AG10803 (cell line): ENCODE measurements at regions not wholly inside any gene's neighbourhood (a gene's known extent, or its start where the extent isn't known, plus 50 kb on each side); places are given as distances from the start of the nearest gene placed in this dataset.

Source experiments
- DNase-seq: peaks from one replicate; pipeline ENCODE4 v3.0.0; 2010; ENCODE audit warnings: low read depth
- H3K4me3 ChIP-seq: 2 replicates; pipeline ENCODE4 v1.5.1; 2011; ENCODE audit warnings: mild to moderate bottlenecking, low read length, control low read depth
- TF ChIP-seq, protein P1 (sequence below): conservative IDR thresholded peaks from 2 replicates; pipeline ENCODE4 v1.5.1; 2011; ENCODE audit warnings: mild to moderate bottlenecking, low read length, control low read depth, inconsistent platforms

DNA sequence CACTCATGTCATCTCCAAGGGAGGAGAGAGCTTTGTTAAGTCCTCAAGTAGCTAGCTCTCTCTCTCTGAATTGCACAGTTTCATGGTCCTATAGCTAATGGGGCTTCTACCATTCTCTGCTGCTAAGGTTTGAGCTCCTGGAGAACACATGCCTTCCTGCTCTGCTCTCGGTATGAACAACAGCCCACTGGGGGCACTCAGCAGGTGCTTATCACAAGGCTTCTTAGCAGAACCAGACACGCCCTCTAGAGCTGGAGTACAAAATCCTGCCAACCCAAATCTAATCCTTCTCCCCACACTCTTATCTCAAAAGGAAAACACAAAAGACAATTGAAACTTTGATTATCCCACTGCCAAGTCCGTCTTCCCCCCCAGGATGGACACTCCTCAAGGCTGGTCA lies 176.5 kb downstream of the HS3ST1 start:
- no peak overlapping the region for H3K4me3 ChIP-seq
- TF ChIP-seq, protein P1, sequence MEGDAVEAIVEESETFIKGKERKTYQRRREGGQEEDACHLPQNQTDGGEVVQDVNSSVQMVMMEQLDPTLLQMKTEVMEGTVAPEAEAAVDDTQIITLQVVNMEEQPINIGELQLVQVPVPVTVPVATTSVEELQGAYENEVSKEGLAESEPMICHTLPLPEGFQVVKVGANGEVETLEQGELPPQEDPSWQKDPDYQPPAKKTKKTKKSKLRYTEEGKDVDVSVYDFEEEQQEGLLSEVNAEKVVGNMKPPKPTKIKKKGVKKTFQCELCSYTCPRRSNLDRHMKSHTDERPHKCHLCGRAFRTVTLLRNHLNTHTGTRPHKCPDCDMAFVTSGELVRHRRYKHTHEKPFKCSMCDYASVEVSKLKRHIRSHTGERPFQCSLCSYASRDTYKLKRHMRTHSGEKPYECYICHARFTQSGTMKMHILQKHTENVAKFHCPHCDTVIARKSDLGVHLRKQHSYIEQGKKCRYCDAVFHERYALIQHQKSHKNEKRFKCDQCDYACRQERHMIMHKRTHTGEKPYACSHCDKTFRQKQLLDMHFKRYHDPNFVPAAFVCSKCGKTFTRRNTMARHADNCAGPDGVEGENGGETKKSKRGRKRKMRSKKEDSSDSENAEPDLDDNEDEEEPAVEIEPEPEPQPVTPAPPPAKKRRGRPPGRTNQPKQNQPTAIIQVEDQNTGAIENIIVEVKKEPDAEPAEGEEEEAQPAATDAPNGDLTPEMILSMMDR, result no peak
- DNase-seq, result no peak

DNA sequence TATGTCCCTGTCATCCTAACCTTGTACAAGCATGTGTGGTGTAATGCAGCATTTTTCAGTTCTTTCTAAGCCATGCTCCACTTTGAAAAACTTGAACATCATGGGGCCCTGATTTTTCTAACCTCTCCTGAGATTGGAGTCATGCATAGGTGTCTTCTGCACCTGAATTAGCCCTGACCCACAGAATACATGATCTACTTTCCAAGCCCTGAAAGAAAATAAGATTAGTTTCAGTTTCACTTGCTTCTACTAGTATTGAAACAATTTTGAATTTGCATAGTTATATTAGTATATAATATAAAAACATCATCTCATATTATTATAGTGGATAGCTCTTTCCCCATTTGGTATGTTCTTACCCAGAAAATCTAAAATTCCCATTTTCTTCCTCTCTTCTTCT lies 178.2 kb downstream of the HS3ST1 start:
- no peak overlapping the region for H3K4me3 ChIP-seq
- DNase-seq, result no peak
- TF ChIP-seq, protein P1, result no peak

DNA sequence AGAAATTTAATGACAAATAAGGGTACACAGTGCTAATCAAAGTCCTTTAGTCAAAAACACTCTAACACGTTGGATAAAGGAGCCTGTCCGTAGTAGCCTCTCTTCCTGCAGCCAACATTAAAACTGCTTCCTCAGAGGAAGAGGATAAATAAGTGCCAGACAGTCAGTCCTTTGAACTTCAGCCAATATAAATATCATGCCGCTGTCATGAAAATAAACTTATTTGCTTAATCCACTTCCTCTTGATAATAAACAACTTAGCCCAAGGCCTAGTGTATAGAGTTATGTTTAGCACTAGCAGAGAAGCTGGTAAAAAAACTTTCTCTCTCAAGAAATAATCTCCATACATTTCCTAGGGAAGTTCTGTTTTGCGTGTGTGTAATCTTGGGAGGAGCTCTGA lies 196.7 kb downstream of the HS3ST1 start:
- TF ChIP-seq, protein P1, result no peak
- no peak overlapping the region for H3K4me3 ChIP-seq
- no peak for DNase-seq

DNA sequence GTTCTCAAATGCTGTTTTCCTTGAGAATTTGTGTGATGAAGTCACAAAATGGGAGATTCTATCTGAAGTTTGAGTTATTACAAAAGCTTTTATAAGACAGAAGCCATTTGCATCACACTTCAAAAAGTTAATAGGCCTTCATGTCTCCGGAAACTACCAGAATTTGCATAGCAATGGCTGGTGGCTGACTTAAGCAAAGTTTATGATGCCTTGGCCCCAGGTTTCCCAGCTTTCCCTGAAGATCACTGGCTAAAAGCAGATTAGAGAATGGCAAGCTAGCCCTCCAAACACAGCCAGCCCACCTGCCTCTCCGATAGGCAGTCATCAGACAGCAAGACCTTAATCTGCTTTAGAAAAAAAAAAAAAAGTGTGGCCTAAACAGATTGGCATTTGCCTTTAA lies 197.8 kb downstream of the HS3ST1 start:
- TF ChIP-seq, protein P1, result no peak
- H3K4me3 ChIP-seq, result no peak overlapping the region
- no peak for DNase-seq

DNA sequence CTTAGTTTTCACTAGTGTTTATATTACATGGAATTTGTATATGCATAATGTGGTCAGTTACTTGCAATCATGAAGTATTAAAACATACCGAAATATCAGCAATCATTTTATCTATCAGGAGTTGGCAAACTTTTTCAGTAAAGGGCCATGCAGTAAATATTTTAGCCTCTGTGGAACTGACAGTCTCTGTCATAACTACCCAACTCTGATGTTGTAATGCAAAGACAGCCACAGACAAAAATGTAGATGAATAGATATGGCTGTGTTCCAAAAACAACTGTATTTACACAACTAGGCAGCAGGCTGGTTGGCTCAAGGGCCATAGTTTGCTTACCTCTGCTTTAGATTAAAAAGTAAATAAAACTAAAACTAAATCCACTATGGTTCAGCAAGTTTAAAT lies 200.2 kb downstream of the HS3ST1 start:
- no peak for DNase-seq
- H3K4me3 ChIP-seq, result no peak overlapping the region
- TF ChIP-seq, protein P1, result no peak

DNA sequence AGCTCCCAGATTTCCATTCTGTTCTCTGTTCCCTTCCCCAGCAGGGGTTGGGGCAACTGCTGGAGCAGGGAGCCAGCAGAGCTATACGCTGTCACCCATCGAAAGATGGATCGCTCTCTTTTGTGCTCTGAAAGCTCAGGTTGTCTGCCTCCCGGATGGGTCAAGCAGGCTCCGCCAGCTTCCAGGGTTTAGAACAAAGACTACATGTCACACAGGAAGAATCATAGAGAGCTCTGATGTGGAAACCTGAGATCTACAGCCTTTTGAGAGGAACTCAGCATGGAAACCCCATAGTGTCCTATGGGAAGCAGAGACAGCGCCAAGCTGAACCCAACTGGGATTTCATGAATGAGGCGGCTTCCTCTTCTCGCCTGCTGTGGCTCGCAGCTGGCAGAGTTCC lies 205.4 kb downstream of the HS3ST1 start:
- no peak for DNase-seq
- TF ChIP-seq, protein P1, result no peak

DNA sequence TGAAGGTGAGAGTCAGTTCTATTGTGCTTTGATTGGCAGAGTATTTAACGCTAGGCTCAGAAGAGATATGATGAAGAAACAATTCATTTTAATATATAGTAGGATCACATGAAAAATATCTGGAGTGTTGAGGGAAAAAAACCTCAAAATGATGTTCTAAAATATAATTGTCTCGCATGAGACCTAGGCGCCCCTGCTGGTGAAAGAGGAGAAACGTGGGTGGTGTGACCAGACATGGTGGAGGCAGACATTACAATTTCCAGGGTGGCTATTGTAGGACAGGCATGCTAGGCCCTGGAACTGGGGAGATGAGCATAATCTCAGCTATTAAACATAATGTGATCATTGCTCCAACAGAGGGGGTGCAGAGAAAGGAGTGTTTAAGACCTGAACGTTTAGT lies 210.0 kb downstream of the HS3ST1 start:
- DNase-seq, result no peak
- TF ChIP-seq, protein P1, result no peak
- H3K4me3 ChIP-seq, result no peak overlapping the region

More for the DNA sequence above, 205.4 kb downstream of the HS3ST1 start:
- H3K4me3 ChIP-seq, result no peak overlapping the region
